ENCODE measurements at regions not wholly inside any gene's neighbourhood (a gene's known extent, or its start where the extent isn't known, plus 50 kb on each side); places are given as distances from the start of the nearest gene placed in this dataset.
"Not testable (repeated sequence)": the region's sequence is repeated elsewhere in the genome, so short reads cannot be mapped to it uniquely, and the experiment has no call there.

- H3K27ac Mint-ChIP-seq; ATAC-seq (replicated peaks in 1 of 2); DNase-seq; H3K4me3 Mint-ChIP-seq; H3K27me3 Mint-ChIP-seq (ENCODE audit: low read depth); H3K4me1 Mint-ChIP-seq (ENCODE audit: low read depth); H3K9me3 Mint-ChIP-seq; H3K36me3 Mint-ChIP-seq (ENCODE audit: insufficient read depth in 2 of 2): not testable (repeated sequence)
These were observed 275.9 kb downstream of the GOLGA6L6 start for GRCh38 chr15:20265710-20266109.

DNA sequence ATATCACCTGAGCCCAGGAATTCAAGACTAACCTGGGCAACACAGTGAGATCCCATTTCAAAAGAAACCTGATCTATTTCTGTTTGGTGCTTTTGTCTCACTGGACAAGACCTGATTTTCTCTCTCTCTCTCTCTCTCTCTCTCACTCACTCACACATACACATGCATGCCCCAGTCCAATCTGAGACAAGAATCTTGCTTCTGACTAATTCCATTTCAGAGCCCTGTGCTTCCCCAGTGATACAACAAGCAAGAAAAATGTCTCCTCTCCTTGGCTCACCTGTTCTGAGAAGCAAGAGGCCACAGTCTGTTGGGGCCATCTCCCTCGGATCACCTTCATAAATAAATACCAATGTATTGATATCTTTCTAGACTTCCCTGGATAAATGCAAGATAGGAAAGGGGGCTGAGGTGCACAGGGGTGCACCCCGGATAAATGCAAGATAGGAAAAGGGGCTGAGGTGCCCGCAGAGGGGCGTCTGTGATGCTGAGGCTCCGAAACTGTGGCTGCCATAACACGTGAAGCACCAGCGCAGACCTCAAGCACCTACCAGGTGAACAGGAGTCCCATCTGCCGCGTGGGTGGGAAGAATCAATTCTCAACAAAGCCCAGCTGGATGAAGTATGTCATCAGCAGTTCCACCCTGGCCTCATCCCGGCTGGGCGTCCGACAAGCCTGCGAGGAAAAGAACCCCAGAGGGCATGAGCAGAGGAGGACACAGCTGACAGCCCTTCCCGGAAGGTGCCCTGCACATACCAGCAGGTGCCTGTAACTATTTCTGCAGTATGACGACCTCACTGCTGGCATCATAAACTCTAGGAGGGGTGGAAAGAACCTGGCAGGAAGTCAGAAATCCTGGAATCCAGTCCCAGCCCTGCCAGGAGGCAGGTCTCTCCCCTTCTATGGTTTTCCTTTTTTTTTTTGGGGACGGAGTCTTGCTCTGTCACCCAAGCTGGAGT lies 280.0 kb downstream of the GOLGA6L6 start:
- H3K27ac Mint-ChIP-seq; H3K27me3 Mint-ChIP-seq (ENCODE audit: low read depth); H3K4me1 Mint-ChIP-seq (ENCODE audit: low read depth); H3K4me3 Mint-ChIP-seq; H3K9me3 Mint-ChIP-seq; H3K36me3 Mint-ChIP-seq (ENCODE audit: insufficient read depth in 2 of 2); ATAC-seq (replicated peaks in 1 of 2); DNase-seq: not testable (repeated sequence)

DNA sequence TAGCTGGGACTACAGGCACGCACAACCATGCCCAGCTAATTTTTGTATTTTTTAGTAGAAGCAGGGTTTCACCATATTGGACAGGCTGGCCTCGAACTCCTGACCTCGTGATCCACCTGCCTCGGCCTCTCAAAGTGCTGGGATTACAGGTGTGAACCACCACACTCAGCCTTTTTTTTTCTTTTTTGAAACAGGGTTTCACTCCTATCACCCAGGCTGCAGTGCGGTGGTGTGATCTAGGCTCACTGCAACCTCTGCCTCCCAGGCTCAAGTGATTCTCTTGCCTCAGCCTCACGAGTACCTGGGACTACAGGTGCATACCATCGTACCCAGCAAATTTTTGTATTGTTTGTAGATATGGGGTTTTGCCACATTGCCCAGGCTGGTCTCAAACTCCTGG lies 280.9 kb downstream of the GOLGA6L6 start:
- H3K27me3 Mint-ChIP-seq (ENCODE audit: low read depth); H3K4me3 Mint-ChIP-seq; H3K9me3 Mint-ChIP-seq: not testable (repeated sequence)

DNA sequence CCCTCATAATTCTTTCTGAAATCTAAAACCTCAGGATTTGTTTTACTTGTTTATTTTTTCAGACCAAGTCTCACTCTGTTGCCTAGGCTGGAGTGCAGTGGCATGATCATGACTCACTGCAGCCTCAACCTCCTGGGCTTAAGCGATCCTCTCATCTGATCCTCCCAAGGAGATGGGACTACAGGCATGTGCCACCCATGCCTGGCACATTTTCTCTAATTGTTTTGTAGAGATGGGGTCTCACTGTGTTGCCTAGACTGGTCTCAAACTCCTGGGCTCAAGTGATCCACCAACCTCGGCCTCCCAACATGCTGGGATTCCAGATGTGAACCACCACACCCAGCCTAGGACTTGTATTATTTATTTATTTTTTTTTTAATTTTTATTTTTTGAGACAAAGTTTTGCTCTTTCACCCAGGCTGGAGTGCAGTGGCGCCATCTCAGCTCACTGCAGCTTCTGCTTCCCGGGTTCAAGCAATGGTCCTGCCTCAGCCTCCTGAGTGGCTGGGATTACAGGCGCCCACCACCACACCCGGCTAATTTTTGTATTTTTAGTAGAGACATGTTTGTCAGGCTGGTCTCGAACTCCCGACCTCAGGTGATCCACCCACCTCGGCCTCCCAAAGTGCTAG lies 281.9 kb downstream of the GOLGA6L6 start:
- H3K27me3 Mint-ChIP-seq (ENCODE audit: low read depth); H3K36me3 Mint-ChIP-seq (ENCODE audit: insufficient read depth in 2 of 2); ATAC-seq (replicated peaks in 1 of 2); H3K4me3 Mint-ChIP-seq; DNase-seq; H3K4me1 Mint-ChIP-seq (ENCODE audit: low read depth); H3K9me3 Mint-ChIP-seq; H3K27ac Mint-ChIP-seq: not testable (repeated sequence)

More for the DNA sequence above, 280.9 kb downstream of the GOLGA6L6 start:
- ATAC-seq (replicated peaks in 1 of 2); H3K4me1 Mint-ChIP-seq (ENCODE audit: low read depth); H3K36me3 Mint-ChIP-seq (ENCODE audit: insufficient read depth in 2 of 2); H3K27ac Mint-ChIP-seq; DNase-seq: not testable (repeated sequence)

DNA sequence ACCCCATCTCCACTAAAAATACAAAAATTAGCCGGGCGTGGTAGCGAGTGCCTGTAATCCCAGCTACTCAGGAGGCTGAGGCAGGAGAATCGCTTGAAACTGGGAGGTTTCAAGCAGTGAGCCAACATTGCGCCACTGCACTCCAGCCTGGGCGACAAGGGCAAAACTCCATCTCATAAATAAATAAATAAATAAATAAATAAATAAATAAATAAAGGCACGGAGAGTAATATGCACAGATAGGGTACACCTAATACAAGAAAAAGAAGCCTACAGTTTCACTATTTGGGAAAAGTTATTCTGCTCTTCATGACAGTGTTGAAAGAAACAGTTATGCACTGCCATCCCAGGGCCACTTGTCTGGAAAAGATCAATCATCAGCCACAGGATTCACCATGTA lies 285.2 kb downstream of the GOLGA6L6 start:
- DNase-seq; H3K27ac Mint-ChIP-seq; ATAC-seq (replicated peaks in 1 of 2); H3K9me3 Mint-ChIP-seq; H3K4me1 Mint-ChIP-seq (ENCODE audit: low read depth); H3K4me3 Mint-ChIP-seq; H3K27me3 Mint-ChIP-seq (ENCODE audit: low read depth); H3K36me3 Mint-ChIP-seq (ENCODE audit: insufficient read depth in 2 of 2): not testable (repeated sequence)

DNA sequence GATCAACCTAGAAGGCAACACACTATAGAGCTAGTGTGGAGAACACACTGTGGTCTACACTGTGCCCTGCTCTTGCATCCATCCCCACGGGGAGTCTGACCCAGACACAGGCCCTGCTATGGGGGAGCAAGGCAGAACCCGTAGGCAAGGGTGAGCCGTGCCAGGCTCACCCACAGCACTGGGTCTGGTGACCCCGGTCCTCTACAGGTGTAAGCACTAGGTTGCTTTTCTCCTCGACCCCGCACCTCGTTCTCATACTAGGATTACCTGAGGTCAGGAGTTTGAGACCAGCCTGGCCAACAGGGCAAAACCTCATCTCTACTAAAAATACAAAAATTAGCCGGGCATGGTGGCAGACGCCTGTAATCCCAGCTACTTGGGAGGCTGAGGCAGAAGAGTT lies 286.0 kb downstream of the GOLGA6L6 start:
- H3K9me3 Mint-ChIP-seq; H3K4me3 Mint-ChIP-seq; DNase-seq; H3K4me1 Mint-ChIP-seq (ENCODE audit: low read depth); H3K27me3 Mint-ChIP-seq (ENCODE audit: low read depth); H3K27ac Mint-ChIP-seq; H3K36me3 Mint-ChIP-seq (ENCODE audit: insufficient read depth in 2 of 2); ATAC-seq (replicated peaks in 1 of 2): not testable (repeated sequence)

DNA sequence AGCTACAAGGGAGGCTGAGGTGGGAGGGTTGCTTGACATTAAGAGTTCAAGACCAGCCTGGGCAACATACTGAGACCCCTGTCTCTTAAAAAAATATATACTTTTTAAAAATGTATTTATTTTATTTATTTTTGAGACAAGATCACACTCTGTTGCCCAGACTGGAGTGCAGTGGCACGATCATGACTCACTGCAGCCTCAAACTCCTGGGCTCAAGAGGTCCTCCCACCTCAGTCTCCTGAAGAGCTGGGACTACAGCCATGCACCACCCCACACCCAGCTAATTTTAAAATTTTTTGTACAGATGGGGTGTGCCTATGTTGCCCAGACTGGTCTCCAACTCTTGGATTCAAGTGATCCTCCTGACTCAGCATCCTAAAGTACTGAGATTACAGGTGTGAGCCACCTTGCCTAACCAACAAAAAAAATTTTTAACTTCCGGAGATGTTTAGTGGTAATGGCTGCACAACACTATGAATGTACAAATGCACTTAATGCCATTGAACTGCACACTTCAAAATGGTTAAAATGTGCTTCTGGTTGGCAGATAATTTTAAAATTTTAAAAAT lies 288.5 kb downstream of the GOLGA6L6 start:
- H3K9me3 Mint-ChIP-seq; H3K4me1 Mint-ChIP-seq (ENCODE audit: low read depth); H3K27me3 Mint-ChIP-seq (ENCODE audit: low read depth); ATAC-seq (replicated peaks in 1 of 2); DNase-seq; H3K36me3 Mint-ChIP-seq (ENCODE audit: insufficient read depth in 2 of 2); H3K4me3 Mint-ChIP-seq; H3K27ac Mint-ChIP-seq: not testable (repeated sequence)

- H3K27ac Mint-ChIP-seq; H3K4me3 Mint-ChIP-seq; H3K36me3 Mint-ChIP-seq (ENCODE audit: insufficient read depth in 2 of 2); H3K27me3 Mint-ChIP-seq (ENCODE audit: low read depth); H3K9me3 Mint-ChIP-seq; ATAC-seq (replicated peaks in 1 of 2); H3K4me1 Mint-ChIP-seq (ENCODE audit: low read depth); DNase-seq: not testable (repeated sequence)
These were observed 289.6 kb downstream of the GOLGA6L6 start for GRCh38 chr15:20252040-20252439.

GRCh38 chr15:20251214-20252005 lies 290.2 kb downstream of the GOLGA6L6 start:
- H3K4me3 Mint-ChIP-seq; H3K27me3 Mint-ChIP-seq (ENCODE audit: low read depth); DNase-seq; H3K36me3 Mint-ChIP-seq (ENCODE audit: insufficient read depth in 2 of 2); H3K9me3 Mint-ChIP-seq; H3K27ac Mint-ChIP-seq; H3K4me1 Mint-ChIP-seq (ENCODE audit: low read depth); ATAC-seq (replicated peaks in 1 of 2): not testable (repeated sequence)

DNA sequence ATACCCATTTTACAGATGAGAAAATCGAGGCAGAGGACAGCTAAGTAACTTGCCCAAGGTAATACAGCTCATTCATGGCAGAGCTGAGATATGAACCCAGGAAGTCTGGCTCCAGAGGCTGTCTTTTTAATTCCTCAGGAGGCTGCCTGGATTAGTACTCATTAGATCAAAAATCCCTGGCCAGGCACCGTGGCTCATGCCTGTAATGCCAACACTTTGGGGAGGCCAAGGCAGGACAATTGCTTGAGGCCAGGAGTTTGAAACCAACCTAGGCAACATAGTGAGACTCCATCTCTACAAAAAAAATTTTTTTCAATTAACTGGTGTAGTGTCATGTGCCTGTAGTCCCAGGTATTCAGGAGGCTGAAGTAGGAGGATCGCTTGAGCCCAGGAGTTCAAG lies 291.4 kb downstream of the GOLGA6L6 start:
- H3K27me3 Mint-ChIP-seq (ENCODE audit: low read depth); H3K27ac Mint-ChIP-seq; H3K9me3 Mint-ChIP-seq; H3K4me1 Mint-ChIP-seq (ENCODE audit: low read depth); ATAC-seq (replicated peaks in 1 of 2); DNase-seq; H3K4me3 Mint-ChIP-seq; H3K36me3 Mint-ChIP-seq (ENCODE audit: insufficient read depth in 2 of 2): not testable (repeated sequence)

DNA sequence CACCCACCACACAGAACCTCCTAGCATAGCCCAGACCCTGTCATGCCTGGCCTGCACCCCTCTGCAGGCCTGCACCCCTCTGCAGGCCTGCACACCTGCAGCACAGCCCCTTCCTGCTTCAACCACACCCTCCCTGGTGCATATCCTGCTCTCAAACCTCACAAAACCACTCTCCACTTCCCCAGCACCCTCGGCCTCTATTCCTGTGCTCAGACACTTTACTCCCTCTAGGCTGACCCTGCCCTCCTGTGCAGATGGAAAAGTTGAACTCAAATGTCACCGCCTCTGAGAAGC lies 292.0 kb downstream of the GOLGA6L6 start:
- H3K4me1 Mint-ChIP-seq (ENCODE audit: low read depth); H3K27ac Mint-ChIP-seq; DNase-seq; H3K27me3 Mint-ChIP-seq (ENCODE audit: low read depth); H3K36me3 Mint-ChIP-seq (ENCODE audit: insufficient read depth in 2 of 2); H3K4me3 Mint-ChIP-seq; H3K9me3 Mint-ChIP-seq: not testable (repeated sequence)
- ATAC-seq (replicated peaks in 1 of 2) = peak in 1 of 2 donors; percentile 27

DNA sequence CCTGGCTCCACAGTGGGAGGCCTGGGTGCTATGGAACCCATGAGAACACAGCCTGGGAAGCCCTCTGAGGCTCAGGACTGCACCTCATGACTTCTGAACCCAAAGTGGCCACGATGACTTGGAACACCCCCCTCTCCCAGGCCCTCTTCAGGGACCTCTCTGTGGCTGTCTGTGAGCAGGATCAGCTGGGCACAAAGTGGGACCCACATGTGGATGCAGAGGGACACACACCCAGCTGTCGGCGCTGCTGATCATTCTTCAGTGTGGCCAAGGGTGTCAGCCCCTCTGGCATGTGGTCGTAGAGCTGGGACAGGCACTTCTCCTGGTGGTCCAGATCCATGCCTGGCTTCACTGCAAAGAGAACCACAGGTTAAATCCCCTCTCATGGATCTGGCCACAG lies 293.2 kb downstream of the GOLGA6L6 start:
- not testable (repeated sequence) for H3K27ac Mint-ChIP-seq; ATAC-seq (replicated peaks in 1 of 2); DNase-seq; H3K4me3 Mint-ChIP-seq; H3K27me3 Mint-ChIP-seq (ENCODE audit: low read depth); H3K36me3 Mint-ChIP-seq (ENCODE audit: insufficient read depth in 2 of 2); H3K9me3 Mint-ChIP-seq; H3K4me1 Mint-ChIP-seq (ENCODE audit: low read depth)

- H3K9me3 Mint-ChIP-seq; H3K27me3 Mint-ChIP-seq (ENCODE audit: low read depth); H3K4me1 Mint-ChIP-seq (ENCODE audit: low read depth); DNase-seq; H3K36me3 Mint-ChIP-seq (ENCODE audit: insufficient read depth in 2 of 2); H3K4me3 Mint-ChIP-seq; ATAC-seq (replicated peaks in 1 of 2); H3K27ac Mint-ChIP-seq: not testable (repeated sequence)
These were observed 294.5 kb downstream of the GOLGA6L6 start for GRCh38 chr15:20247137-20247536.

Data from activated T-cell treated with anti-CD3 and anti-CD28 coated beads, Interleukin-2, amount 50 U/mL, for 72 hours (primary cell).